ENCODE measurements at regions not wholly inside any gene's neighbourhood (a gene's known extent, or its start where the extent isn't known, plus 50 kb on each side); places are given as distances from the start of the nearest gene placed in this dataset.

DNA sequence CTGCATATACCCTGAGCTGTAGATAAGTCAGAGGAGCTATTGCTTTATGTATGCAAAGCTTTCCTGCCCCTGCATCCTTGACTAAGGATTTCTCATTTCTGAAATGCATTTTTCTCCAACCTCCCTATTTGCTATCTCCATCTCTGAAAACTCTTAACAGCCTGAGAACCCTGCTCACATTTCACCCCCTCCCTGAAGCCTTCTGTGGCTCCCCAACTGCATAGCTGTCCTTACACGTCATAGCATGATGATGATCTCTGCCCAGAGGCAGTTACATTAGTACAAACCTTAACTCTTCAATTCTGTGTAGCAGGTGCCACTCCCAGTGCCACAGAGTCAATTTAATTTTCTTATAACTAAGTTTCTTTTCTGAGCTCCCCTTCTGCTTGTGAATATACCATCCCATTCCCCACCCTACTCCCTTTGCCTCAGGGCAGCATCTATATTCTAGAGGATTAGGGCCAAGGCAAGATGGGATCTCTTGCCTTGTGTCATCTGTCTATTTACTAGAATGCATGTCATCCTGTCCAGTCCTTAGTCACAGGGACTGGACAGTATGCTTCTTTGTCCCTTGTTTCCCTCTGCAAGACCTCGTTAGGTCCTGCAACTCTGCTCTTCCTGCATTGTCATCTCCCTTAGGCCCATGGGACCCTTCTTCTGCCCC is 149.7 kb upstream of the SPRY4 start:
- Histone ChIP-seq H3K4me3 (ENCODE audit: low read length) (no peak overlapping the region), H3K9ac (ENCODE audit: low read depth, low read length) (no peak overlapping the region), H3K36me3 (ENCODE audit: insufficient read depth, low read length) (peaks cover 6% of the 10 kb centered on the region; the same call in 1 of the 2 replicates), H3K9me3 (ENCODE audit: insufficient read depth, low read depth, low read length) (peaks cover 9% of the 10 kb centered on the region), H3K27me3 (ENCODE audit: insufficient read depth, low read length) (no peaks in the 10 kb centered on the region), H3K4me1 (ENCODE audit: insufficient read depth, low read length) (peaks cover 24% of the 10 kb centered on the region), H3K27ac (ENCODE audit: low read depth, low read length) (peak overlapping the region; percentile 11; the same call in 1 of the 2 replicates)
- WGBS: 45% methylated on average over 2 of the region's 2 CpGs

- Histone ChIP-seq H3K36me3 (ENCODE audit: insufficient read depth, low read length) (no peaks in the 10 kb centered on the region), H3K9me3 (ENCODE audit: insufficient read depth, low read depth, low read length) (no peaks in the 10 kb centered on the region), H3K4me1 (ENCODE audit: insufficient read depth, low read length) (peaks cover 24% of the 10 kb centered on the region), H3K27me3 (ENCODE audit: insufficient read depth, low read length) (no peaks in the 10 kb centered on the region), H3K4me3 (ENCODE audit: low read length) (no peak overlapping the region), H3K27ac (ENCODE audit: low read depth, low read length) (no peak overlapping the region), H3K9ac (ENCODE audit: low read depth, low read length) (no peak overlapping the region)
Measured at GRCh38 chr5:142473038-142473437, 148.2 kb upstream of the SPRY4 start.

- 87% methylated on average over 7 of the region's 7 CpGs for whole genome bisulfite sequencing
- Histone ChIP-seq H3K4me1 (ENCODE audit: insufficient read depth, low read length) (peaks cover 24% of the 10 kb centered on the region), H3K9ac (ENCODE audit: low read depth, low read length) (no peak overlapping the region), H3K27ac (ENCODE audit: low read depth, low read length) (no peak overlapping the region), H3K9me3 (ENCODE audit: insufficient read depth, low read depth, low read length) (no peaks in the 10 kb centered on the region), H3K4me3 (ENCODE audit: low read length) (no peak overlapping the region), H3K36me3 (ENCODE audit: insufficient read depth, low read length) (no peaks in the 10 kb centered on the region), H3K27me3 (ENCODE audit: insufficient read depth, low read length) (no peaks in the 10 kb centered on the region)
Measured at GRCh38 chr5:142472306-142472951, 147.6 kb upstream of the SPRY4 start.

- no peaks in the 10 kb centered on the region for H3K9me3 ChIP-seq (ENCODE audit: insufficient read depth, low read depth, low read length)
- H3K27me3 ChIP-seq (ENCODE audit: insufficient read depth, low read length): no peaks in the 10 kb centered on the region
- 0 out of 2 replicates have a peak, but pooled peaks cover 8% of the 10 kb centered on the region for H3K4me1 ChIP-seq (ENCODE audit: insufficient read depth, low read length)
- no peak overlapping the region for H3K9ac ChIP-seq (ENCODE audit: low read depth, low read length)
- no peak overlapping the region for H3K4me3 ChIP-seq (ENCODE audit: low read length)
- 90% methylated on average over 7 of the region's 7 CpGs for WGBS
- H3K27ac ChIP-seq (ENCODE audit: low read depth, low read length): no peak overlapping the region
- no peaks in the 10 kb centered on the region for H3K36me3 ChIP-seq (ENCODE audit: insufficient read depth, low read length)
Measured at GRCh38 chr5:142466195-142466971, 141.6 kb upstream of the SPRY4 start.

DNA sequence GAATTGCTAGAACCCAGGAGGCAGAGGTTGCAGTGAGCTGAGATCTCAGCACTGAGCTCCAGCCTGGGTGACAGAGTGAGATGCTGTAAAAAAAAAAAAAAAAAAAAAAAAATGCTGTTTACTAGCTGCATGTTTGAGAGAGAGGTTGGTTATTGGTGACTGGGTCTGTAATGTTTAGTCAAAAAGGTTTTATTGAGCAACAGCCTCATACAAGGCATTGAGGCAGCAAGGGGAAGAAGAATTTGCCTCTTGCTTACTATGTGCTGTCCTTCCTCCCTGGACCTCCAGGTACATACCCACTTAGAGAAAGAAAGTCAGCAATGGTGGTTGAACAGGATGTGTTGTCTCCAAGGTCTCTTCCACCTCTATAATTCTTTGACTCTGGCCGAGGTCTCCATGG is 140.7 kb upstream of the SPRY4 start:
- no peaks in the 10 kb centered on the region for H3K36me3 ChIP-seq (ENCODE audit: insufficient read depth, low read length)
- no peaks in the 10 kb centered on the region for H3K27me3 ChIP-seq (ENCODE audit: insufficient read depth, low read length)
- no peaks in the 10 kb centered on the region for H3K9me3 ChIP-seq (ENCODE audit: insufficient read depth, low read depth, low read length)
- 100% methylated on average over 1 of the region's 1 CpG for WGBS
- H3K27ac ChIP-seq (ENCODE audit: low read depth, low read length): no peak overlapping the region
- H3K9ac ChIP-seq (ENCODE audit: low read depth, low read length): no peak overlapping the region
- 0 out of 2 replicates have a peak, but pooled peaks cover 8% of the 10 kb centered on the region for H3K4me1 ChIP-seq (ENCODE audit: insufficient read depth, low read length)
- no peak overlapping the region for H3K4me3 ChIP-seq (ENCODE audit: low read length)

DNA sequence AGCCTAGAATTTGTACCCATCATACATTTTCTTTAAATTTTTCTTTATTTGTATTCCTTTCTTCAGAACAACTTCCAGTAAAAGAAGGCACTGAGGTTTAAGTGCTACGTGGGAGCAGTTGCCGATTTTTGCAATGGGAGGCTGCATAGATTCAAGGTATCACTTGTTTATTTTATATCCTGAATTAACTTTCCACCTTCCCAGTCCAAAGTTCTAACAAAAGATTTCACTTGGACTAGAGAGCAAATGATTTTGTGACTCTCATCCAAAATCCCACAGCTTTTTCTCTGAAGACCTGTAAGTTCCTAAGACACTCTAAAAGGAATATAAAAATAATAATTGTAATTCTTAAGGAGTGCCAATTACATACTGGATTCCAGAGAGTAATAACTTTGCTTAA is 139.1 kb upstream of the SPRY4 start:
- no peaks in the 10 kb centered on the region for H3K36me3 ChIP-seq (ENCODE audit: insufficient read depth, low read length)
- no peak overlapping the region for H3K9ac ChIP-seq (ENCODE audit: low read depth, low read length)
- 93% methylated on average over 2 of the region's 2 CpGs for WGBS
- H3K4me3 ChIP-seq (ENCODE audit: low read length): no peak overlapping the region
- H3K9me3 ChIP-seq (ENCODE audit: insufficient read depth, low read depth, low read length): no peaks in the 10 kb centered on the region
- H3K27ac ChIP-seq (ENCODE audit: low read depth, low read length): no peak overlapping the region
- H3K4me1 ChIP-seq (ENCODE audit: insufficient read depth, low read length): 0 out of 2 replicates have a peak, but pooled peaks cover 8% of the 10 kb centered on the region
- H3K27me3 ChIP-seq (ENCODE audit: insufficient read depth, low read length): no peaks in the 10 kb centered on the region

- Histone ChIP-seq H3K27me3 (ENCODE audit: insufficient read depth, low read length) (no peaks in the 10 kb centered on the region), H3K4me3 (ENCODE audit: low read length) (no peak overlapping the region), H3K9me3 (ENCODE audit: insufficient read depth, low read depth, low read length) (no peaks in the 10 kb centered on the region), H3K9ac (ENCODE audit: low read depth, low read length) (no peak overlapping the region), H3K27ac (ENCODE audit: low read depth, low read length) (no peak overlapping the region), H3K36me3 (ENCODE audit: insufficient read depth, low read length) (no peaks in the 10 kb centered on the region), H3K4me1 (ENCODE audit: insufficient read depth, low read length) (0 out of 2 replicates have a peak, but pooled peaks cover 2% of the 10 kb centered on the region)
- WGBS: 89% methylated on average over 5 of the region's 5 CpGs
Measured at GRCh38 chr5:142461028-142461590, 136.3 kb upstream of the SPRY4 start.

- no peak overlapping the region for H3K9ac ChIP-seq (ENCODE audit: low read depth, low read length)
- H3K4me1 ChIP-seq (ENCODE audit: insufficient read depth, low read length): 0 out of 2 replicates have a peak, but pooled peaks cover 2% of the 10 kb centered on the region
- WGBS: 87% methylated on average over 1 of the region's 1 CpG
- no peaks in the 10 kb centered on the region for H3K36me3 ChIP-seq (ENCODE audit: insufficient read depth, low read length)
- no peaks in the 10 kb centered on the region for H3K27me3 ChIP-seq (ENCODE audit: insufficient read depth, low read length)
- no peak overlapping the region for H3K27ac ChIP-seq (ENCODE audit: low read depth, low read length)
- H3K9me3 ChIP-seq (ENCODE audit: insufficient read depth, low read depth, low read length): no peaks in the 10 kb centered on the region
- no peak overlapping the region for H3K4me3 ChIP-seq (ENCODE audit: low read length)
Measured at GRCh38 chr5:142459209-142459608, 134.4 kb upstream of the SPRY4 start.

DNA sequence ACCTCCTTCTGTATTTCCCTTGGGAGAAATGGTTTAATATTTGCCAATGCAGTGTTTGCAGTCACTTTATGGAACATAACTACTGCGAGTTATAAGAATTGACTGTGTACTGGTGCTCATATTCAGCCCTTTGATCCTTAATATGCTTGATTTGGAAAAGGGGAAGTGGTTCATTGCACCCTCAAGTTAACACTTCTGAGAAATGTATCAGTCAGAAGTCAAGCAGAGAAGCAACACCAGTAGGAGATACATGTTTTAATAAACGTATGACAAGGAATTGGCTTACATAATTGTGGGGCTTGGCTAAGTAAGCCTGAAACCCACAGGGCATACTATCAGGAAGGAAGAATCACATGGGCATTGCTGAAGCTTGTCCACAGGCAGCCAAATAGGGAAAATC is 131.0 kb upstream of the SPRY4 start:
- WGBS: 93% methylated on average over 2 of the region's 2 CpGs
- no peak overlapping the region for H3K9ac ChIP-seq (ENCODE audit: low read depth, low read length)
- H3K9me3 ChIP-seq (ENCODE audit: insufficient read depth, low read depth, low read length): no peaks in the 10 kb centered on the region; the same call in 1 of the 2 replicates
- no peaks in the 10 kb centered on the region for H3K4me1 ChIP-seq (ENCODE audit: insufficient read depth, low read length)
- H3K27ac ChIP-seq (ENCODE audit: low read depth, low read length): no peak overlapping the region
- no peak overlapping the region for H3K4me3 ChIP-seq (ENCODE audit: low read length)
- H3K36me3 ChIP-seq (ENCODE audit: insufficient read depth, low read length): no peaks in the 10 kb centered on the region
- no peaks in the 10 kb centered on the region for H3K27me3 ChIP-seq (ENCODE audit: insufficient read depth, low read length)

DNA sequence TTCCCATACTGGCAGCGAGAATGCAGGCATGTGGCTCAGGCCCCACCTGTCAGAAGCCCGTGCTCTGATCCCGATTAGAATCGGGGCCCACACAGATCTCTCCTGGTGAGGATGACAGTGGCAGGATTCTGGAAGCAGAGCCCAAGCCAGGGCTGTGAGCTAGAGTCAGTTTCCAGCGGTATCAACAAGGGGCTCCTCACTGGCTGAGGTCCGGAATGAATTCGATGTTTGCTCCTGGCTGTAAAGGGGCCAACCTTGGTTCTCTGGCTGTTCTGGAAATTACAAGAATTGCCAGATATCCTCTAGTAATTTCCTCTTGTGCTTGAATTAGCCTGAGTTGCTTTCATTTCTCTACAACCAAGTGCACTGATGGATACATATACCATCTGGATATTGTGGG is 129.1 kb upstream of the SPRY4 start:
- H3K36me3 ChIP-seq (ENCODE audit: insufficient read depth, low read length): no peaks in the 10 kb centered on the region
- no peaks in the 10 kb centered on the region; the same call in 1 of the 2 replicates for H3K9me3 ChIP-seq (ENCODE audit: insufficient read depth, low read depth, low read length)
- no peak overlapping the region for H3K27ac ChIP-seq (ENCODE audit: low read depth, low read length)
- H3K4me3 ChIP-seq (ENCODE audit: low read length): no peak overlapping the region
- no peaks in the 10 kb centered on the region for H3K27me3 ChIP-seq (ENCODE audit: insufficient read depth, low read length)
- H3K9ac ChIP-seq (ENCODE audit: low read depth, low read length): no peak overlapping the region
- 85% methylated on average over 7 of the region's 7 CpGs for WGBS
- H3K4me1 ChIP-seq (ENCODE audit: insufficient read depth, low read length): no peaks in the 10 kb centered on the region

DNA sequence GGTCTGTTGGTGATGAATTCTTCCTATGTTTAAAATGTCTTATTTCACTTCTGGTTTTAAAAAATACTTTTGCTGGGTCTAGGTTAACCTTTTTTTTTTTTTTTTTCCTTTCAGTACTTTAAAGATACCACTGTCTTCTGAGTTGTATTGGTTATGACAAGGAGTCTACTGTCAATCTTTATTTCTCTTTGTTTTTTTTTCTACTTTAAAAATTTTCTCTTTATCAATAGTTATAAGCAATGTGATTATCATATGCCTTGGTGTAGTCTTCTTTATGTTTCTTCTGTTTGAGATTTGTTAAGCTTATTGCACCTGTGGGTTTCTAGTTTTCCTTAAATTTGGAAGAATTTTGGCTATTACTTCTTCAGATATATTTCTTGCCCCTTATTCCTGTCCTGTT is 125.6 kb upstream of the SPRY4 start:
- Histone ChIP-seq H3K4me1 (ENCODE audit: insufficient read depth, low read length) (peaks cover 12% of the 10 kb centered on the region), H3K4me3 (ENCODE audit: low read length) (no peak overlapping the region), H3K27ac (ENCODE audit: low read depth, low read length) (no peak overlapping the region), H3K36me3 (ENCODE audit: insufficient read depth, low read length) (no peaks in the 10 kb centered on the region), H3K9ac (ENCODE audit: low read depth, low read length) (no peak overlapping the region), H3K27me3 (ENCODE audit: insufficient read depth, low read length) (no peaks in the 10 kb centered on the region), H3K9me3 (ENCODE audit: insufficient read depth, low read depth, low read length) (no peaks in the 10 kb centered on the region; the same call in 1 of the 2 replicates)
